Fibroblast of the aortic adventitia (primary cell): ENCODE measurements at regions not wholly inside any gene's neighbourhood (a gene's known extent, or its start where the extent isn't known, plus 50 kb on each side); places are given as distances from the start of the nearest gene placed in this dataset.
"Not testable (repeated sequence)": the region's sequence is repeated elsewhere in the genome, so short reads cannot be mapped to it uniquely, and the experiment has no call there.

ENCODE experiments used
- DNase-seq: peaks from one replicate; pipeline ENCODE4 v3.0.0-alpha.2; 2010; ENCODE audit warnings: low read depth
- H3K4me3 ChIP-seq: 2 replicates; pipeline ENCODE4 v1.5.1; 2011; ENCODE audit warnings: low read depth, mild to moderate bottlenecking, control low read depth, low read length, moderate library complexity
- CTCF ChIP-seq: IDR thresholded peaks from 2 replicates; pipeline ENCODE4 v1.5.1; 2011; ENCODE audit warnings: mild to moderate bottlenecking, low read length, control low read depth, inconsistent platforms; ENCODE audit not compliant: insufficient read depth

- DNase-seq, result no peak
- H3K4me3 ChIP-seq, result no peak overlapping the region
- no peak for TF ChIP-seq CTCF
Measured at GRCh38 chr12:91640021-91640420, 457.4 kb upstream of the DCN start.

- no peak overlapping the region for H3K4me3 ChIP-seq
- no peak for DNase-seq
- no peak for TF ChIP-seq CTCF
Measured at GRCh38 chr12:91639327-91639726, 456.7 kb upstream of the DCN start.

- TF ChIP-seq CTCF, result no peak
- no peak for DNase-seq
Measured at GRCh38 chr12:91637789-91638624, 455.4 kb upstream of the DCN start.

GRCh38 chr12:91636721-91637120 lies 454.1 kb upstream of the DCN start:
- TF ChIP-seq CTCF, result no peak
- no peak for DNase-seq
- no peak overlapping the region for H3K4me3 ChIP-seq

More at GRCh38 chr12:91637789-91638624, 455.4 kb upstream of the DCN start:
- no peak overlapping the region for H3K4me3 ChIP-seq

GRCh38 chr12:91634386-91634713 lies 451.7 kb upstream of the DCN start:
- DNase-seq, H3K4me3 ChIP-seq: not testable (repeated sequence)

GRCh38 chr12:91633734-91634357 lies 451.2 kb upstream of the DCN start:
- no peak for TF ChIP-seq CTCF
- no peak overlapping the region for H3K4me3 ChIP-seq

GRCh38 chr12:91633206-91633605 lies 450.6 kb upstream of the DCN start:
- TF ChIP-seq CTCF, result no peak
- H3K4me3 ChIP-seq, result no peak overlapping the region
- DNase-seq, result no peak

More at GRCh38 chr12:91633734-91634357, 451.2 kb upstream of the DCN start:
- no peak for DNase-seq
